Stimulated activated CD8-positive, alpha-beta memory T cell treated with anti-CD3 and anti-CD28 coated beads, Interleukin-4, amount 100 ng/mL, for 1 hour (primary cell): ENCODE measurements at regions not wholly inside any gene's neighbourhood (a gene's known extent, or its start where the extent isn't known, plus 50 kb on each side); places are given as distances from the start of the nearest gene placed in this dataset.
A peak's percentile ranks its signal among the peaks of the same experiment; 100 is the strongest.
"Not testable (repeated sequence)": the region's sequence is repeated elsewhere in the genome, so short reads cannot be mapped to it uniquely, and the experiment has no call there.

Experiments
- DNase-seq, 2 donors: peaks; one replicate each; pipeline ENCODE4 v3.0.0-alpha.2; 2020; ENCODE audit warnings: low read depth in 2 of 2, low spot score in 1 of 2

DNA sequence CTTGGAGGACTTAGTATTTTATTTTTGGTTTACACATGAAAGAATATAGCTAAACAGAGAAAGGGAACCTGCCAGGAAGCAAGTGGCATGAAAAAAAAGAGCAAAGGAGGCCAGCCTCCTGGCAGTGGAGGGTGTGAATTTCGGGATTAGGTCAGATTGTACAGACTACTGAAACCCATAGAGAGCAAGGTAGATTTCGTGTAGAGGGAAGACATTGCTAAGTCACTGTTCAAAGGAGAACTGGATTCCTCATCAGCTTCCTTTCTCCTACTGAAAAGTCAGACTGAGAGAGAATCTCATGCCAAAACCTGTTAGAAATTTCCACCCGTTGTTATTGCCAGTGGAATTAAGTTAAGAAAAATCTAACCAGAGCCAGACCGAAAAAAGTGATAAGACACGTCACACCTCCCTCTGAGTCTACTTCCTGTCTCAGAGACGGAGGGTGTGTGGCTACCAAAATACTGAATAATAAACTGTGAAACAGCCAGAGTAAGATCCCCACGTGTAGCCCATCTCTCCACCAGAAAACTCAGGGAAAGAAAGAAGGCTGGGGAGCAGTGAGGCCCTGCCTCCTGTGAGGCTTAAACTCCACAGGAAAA is 118.8 kb downstream of the SKIDA1 start:
- DNase-seq = peak in 1 of 2 donors; percentile 1

DNA sequence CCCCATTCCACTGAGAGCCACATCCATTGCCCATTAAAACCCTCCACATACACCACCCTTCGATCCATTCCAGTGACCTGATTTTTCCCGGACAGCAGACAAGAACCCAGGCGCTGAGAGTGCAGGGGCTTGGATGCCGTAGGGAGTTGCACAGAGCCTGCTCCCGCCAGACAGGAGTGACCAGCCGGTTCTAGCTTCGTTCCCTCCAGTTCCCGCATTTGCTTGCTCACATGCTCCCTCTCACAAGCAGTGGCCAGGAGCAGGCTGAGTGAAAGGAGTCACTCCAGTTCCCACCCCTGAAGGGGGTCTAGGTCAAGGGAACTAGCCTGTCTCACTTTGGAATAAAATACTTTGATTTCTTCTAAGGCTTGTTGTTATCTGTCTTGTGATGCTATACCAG is 119.5 kb downstream of the SKIDA1 start:
- DNase-seq = no peak

DNA sequence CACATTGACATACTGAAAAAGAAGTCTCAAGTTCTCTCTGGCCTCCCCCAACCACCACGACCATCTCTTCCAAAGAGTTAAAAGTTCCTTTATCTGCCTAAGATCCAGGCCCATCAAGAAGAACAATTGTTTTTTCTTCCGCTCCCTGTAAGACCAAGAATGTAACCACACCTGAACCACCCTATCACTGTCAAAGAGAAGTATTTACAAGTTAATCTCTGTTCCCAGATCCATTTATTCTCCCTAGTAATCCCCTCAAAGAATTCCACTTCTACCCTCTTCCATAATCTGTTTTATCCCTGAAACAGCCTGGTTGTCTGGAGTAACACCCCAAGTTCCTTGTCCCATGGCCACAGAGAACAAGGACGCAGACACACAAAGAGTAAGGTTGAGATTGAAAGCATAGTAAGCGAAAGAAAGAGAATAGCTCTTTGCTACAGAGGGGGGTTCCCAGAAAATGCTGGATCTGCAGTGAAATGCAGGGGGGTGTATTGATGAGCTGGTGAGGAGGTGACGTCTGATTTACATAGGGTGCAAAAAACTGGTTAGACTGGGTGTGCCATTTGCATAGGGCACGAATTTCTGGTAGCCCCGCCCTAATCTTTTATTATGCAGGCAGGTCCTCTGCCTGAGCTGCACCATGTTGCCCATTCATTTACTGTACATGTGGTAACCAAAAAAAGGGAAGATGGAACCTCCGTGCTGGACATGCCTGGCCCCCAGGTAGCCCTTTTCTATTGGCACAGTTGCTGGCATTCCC is 122.0 kb downstream of the SKIDA1 start:
- DNase-seq = no peak

DNA sequence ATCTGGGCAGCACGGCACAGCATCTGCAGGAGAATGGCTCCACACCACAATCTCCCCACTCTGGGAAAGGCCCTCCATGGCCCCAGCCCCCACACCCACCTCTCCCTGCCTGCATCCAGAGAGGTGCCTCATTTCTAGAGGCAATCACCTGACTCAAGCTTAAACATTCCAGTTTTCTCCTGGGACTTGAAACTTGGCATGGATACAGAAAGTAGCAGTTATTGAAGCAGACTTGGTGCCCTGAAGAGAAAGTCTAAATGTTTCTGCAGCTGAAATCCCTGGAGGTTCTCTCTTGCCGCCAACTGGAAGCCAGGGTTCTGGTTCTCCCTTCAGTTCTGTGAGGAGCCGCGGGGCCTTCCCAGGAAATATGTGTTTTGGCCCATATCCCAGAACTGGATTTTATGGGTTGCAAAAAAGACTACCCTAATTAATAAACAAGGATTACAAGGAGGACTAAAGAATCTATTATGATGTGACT is 122.8 kb downstream of the SKIDA1 start:
- DNase-seq = no peak

DNA sequence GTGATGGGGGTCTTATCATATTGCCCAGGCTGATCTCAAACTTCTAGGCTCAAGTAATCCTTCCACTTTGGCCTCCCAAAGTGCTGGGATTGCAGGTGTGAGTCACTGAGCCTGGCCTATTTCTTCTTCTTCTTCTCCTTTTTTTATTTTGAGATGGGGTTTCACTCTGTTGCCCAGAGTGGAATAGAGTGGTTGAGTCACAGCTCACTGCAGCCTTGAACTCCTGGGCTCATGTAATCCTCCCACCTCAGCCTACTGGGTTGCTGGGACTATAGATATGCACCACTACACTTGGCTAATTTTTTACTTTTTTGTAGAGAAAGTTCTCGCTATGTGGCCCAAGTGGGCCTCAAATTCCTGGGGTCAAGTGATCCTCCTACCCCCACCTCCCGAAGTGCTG is 124.3 kb downstream of the SKIDA1 start:
- DNase-seq = no peak

DNA sequence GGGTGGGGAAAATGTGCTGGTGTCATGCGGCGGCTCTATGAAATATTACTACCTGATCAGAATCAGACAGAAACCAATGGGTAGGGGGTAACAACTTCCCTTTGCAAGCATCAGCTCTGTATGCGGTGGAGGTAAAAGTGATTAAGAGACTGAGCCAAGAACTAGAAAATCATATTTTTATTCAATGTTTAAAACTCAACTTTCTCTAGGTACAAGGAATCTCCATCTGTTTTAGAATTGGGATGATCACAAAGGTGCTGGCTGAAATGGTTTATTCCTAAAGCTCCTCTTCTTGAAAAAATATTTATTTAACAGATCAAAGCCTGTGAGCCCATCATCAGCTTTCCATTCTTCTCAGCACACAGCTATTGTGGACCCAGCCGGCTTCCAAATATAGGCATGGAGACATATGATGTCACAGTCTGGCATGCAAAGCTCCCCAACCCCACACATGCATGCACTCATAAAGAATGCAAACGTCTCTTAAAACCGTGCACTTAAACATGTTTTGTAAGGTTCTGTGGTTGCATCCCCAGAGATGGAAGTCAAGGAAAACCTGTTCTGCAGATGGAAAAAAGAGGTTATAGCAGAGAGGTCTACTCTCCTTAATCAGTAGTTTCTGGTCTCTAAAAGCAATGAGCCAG is 126.0 kb downstream of the SKIDA1 start:
- DNase-seq = no peak

DNA sequence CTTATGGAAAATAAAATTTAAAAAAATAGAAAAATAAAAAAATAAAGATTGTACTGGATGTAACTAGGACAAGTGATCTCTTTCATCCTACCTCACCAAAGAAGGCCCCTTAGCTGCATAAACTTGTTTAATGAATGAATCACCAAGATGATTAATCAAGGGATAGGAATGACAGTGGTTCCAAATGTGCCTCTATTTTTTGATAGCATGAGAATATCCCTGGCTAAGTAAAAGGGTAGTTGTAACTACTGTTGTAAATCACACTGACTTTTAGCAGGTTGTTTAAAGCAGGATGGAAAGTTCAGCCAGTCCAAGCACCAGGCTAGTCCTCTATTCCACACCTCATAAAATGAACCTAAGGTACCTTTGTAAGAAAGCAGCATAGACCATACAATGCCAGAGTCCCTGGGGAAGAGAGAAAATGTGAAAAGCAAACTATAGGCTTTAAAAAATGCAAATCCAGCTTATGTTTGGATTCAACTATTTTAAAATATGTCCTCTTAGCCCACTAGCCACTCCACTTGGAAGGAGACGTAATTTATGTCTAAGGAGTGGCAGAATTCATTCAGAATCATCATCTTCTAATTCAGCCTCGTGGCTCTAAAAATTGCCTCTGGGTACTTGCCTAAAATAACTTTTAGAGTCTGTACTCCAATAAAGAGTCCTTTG is 126.8 kb downstream of the SKIDA1 start:
- DNase-seq = no peak

DNA sequence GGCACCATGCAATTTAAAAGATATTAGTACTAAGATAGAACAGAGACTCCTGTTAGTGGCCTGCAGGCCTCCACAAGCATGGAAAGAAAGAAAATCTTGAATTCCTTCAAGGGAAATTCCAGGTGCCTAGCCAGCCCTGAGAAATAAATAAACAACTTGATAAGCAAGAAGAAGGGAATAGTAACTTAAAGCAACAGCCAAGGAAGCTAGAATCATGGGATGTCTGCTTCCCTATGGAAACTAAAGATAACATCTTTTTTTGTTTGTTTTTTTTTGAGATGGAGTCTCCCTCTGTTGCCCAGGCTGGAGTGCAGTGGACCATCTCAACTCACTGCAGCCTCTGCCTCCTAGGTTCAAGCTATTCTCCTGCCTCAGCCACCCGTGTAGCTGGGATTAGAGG is 128.6 kb downstream of the SKIDA1 start:
- DNase-seq = no peak

DNA sequence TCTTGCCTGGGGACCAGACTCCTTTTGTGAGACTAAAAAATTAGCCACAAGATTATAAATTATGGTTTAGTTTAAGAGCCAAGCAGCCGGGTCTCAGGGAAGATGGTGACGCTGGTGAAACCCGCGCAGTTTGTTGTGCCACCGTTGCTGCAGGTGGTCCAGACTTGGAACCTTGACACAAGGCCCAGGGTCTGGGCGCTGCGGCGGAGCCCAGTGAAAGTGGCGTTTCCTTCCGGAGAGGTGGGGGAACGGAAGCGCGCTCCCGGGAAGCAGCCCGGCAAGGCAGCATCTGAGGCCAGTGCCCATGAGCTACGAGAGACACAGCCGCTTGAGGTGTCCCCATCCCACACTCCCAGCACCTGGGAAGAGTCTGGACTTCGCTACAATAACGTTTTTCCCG is 131.6 kb downstream of the SKIDA1 start:
- no peak for DNase-seq

DNA sequence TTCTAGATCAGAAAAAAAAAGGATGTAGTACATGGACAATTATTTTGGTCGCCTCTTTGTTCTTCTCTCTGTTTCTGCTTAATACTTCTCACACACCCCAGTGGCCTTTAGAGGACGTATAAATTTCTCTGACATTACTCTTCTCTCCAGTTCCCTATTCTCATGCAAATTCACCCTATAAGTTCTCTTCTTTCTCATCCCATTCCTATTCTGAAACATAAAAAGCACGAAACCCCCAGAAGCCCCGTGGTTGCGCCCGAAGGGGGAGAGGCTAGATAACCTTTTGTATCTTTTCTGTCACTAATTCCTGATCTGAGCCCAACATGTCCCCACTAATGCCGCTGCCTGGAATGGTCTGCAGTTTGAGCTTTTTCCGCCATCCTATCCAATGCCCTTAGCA is 136.9 kb downstream of the SKIDA1 start:
- DNase-seq = no peak

DNA sequence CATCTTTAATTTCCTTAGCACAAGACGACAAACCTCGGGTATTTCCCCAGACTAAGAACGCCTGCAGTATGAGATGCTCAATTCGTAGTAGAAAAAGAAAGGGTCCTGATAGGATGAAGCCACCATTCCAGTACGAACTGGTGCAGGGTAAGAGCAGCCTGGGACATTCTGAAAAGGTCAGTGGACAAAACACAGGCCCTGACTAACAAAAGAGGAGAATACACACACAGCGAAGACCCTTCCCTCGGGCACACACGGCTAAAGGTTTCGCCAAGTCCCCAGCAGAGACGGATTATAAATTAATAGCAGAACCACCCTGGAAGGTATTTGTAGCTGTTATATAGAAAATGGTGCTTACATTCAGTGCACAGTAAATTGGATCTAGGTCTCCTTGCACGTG is 137.6 kb downstream of the SKIDA1 start:
- DNase-seq = no peak

DNA sequence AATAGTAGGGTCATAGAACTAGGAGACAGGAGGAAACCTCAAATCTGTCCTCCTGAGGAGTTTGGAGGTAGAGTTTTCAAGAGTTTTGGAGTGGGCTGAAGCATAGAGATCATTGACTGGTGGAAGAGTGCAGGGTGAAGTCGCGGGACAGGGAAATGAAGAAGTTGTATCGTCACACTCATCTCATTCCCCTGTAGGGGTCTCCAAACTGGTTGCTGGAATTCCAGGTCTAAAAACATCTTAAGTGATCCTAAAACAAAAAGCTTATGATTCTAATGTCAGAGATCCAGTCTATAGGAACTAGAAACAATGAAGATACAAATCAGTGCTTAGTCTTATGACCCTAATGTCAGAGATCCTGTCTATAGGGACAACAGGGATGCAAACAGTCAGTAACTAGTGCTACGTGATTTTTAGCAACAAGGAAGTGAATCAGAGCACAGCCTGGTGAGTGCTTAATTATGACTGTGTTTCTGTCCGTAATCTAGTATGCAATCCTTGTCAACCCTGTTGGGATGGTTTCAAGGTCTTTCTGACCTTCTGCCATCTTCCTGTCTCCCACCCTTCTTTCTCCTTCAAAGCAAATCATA is 139.4 kb downstream of the SKIDA1 start:
- no peak for DNase-seq

DNA sequence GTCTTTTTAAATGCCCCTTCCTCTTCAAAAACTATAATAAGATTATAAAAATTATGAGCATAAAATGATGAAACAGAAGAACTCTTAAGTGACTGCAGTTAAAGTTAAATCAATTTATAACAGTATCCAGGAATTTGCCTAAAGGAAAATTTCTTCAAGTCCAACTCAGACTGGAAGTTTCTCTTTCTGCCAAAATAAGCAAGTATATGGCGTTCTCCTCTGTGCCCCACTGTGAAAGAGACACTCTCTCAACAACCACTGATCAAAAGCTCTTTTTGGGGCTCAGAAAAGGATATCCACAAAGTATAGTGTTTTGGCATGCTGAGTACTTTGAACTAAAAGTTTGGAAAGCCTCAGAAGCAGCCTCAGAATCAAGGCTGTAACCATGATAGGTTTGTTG is 139.9 kb downstream of the SKIDA1 start:
- DNase-seq = no peak

DNA sequence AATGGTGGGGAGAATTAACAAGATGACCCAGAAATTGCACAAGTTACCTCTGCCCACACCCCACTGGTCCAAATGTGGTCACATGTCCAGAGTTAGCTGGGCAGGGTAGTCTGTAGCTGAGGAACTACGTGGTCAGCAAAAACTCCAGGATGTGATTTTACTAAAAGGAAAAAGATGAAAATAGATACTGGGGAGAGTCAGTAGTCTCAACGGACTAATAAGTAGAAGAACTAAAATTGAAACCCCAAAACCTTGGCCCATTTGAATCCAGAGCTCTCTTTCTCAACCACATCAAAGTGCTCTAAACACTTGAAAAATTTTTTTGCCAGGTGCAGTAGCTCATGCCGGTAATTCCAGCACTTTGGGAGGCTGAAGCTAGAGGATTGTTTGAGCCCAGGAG is 146.3 kb downstream of the SKIDA1 start:
- no peak for DNase-seq

DNA sequence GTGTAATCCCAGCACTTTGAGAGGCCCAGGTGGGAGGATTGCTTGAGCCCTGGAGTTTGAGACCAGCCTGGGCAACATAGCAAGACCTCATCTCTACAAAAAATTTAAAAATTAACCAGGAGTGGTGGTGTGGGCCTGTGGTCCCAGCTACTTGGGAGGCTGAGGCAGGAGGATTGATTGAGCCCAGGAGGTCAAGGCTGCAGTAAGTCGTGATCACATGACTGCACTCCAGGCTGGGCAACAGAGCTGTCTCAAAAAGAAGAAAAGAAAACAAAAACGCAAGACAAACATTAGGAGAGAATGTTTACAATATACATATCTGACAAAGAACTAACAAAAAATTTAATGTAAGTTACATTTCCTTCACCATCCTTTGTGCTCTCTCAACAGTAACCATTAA is 150.2 kb downstream of the SKIDA1 start:
- not testable (repeated sequence) for DNase-seq

DNA sequence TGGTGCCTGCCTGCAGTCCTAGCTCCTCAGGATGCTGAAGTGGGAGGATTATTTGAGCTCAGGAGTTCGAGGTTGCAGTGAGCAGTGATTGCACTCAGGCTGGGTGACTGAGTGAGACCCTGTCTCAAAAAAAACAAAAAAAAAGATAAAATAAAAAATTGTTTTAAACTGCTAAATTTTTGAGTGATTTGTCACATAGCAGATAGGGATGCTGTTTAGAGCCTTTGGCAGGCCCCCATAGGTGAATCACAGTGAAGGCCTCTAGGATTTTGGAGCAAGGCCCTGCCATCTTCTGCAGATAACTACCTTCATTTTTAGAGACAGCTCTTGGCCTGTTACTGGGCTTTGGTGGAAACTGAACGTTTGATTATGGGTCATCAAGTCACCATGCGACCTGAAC is 151.6 kb downstream of the SKIDA1 start:
- DNase-seq = not testable (repeated sequence)

DNA sequence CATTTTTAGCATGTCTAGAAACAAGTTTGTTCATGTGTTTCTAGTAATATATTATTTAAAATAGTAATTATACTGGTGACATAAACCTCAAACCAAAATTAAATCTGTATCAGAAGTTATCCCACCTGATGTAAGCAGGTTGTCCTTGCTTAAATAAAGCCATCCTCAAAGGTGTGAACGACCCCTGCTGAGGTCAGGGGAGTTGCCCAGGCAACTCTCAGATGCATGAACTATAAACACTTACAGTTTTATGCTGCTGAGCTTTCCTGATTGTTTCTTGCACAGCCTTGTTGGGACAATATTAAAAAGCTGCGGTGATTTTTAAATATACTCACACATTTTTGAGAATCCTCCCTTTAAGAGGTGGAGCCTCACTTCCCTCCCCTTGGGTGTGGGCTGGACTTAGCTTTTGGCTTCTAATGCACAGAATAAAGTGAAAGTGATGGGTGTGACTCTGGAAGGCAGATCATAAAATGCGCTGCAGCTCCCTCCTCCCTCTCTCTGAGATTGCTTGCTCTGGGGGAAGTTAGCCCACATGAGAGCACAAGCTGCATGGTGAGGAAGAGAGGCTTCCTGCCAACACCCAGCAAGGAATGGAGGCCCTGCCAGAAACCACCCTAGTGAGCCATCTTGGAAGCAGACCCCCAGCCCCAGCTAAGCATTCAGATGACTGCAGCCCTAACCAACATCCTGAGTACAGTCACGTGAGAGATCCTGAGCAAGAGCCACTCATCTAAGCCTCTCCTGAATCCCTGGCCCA is 152.7 kb downstream of the SKIDA1 start:
- no peak for DNase-seq

DNA sequence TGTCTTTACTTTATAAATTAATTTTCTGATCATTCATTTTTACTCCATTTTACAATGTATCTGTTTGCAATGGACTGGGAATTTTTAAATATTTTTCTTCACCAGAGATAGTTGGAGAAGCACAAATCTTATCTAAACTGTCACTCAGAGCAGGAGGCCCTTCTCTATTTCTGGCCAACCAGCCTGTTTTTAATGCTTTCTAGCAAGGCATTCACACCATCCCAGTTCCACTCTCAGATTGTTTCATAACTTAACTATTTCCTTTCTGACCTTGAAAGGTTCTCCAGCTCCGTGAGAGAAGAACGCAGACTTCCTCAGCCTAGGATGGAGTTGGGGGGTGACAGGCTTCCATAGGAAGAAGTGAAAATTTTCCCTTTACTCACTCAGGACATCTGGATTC is 155.8 kb downstream of the SKIDA1 start:
- no peak for DNase-seq

DNA sequence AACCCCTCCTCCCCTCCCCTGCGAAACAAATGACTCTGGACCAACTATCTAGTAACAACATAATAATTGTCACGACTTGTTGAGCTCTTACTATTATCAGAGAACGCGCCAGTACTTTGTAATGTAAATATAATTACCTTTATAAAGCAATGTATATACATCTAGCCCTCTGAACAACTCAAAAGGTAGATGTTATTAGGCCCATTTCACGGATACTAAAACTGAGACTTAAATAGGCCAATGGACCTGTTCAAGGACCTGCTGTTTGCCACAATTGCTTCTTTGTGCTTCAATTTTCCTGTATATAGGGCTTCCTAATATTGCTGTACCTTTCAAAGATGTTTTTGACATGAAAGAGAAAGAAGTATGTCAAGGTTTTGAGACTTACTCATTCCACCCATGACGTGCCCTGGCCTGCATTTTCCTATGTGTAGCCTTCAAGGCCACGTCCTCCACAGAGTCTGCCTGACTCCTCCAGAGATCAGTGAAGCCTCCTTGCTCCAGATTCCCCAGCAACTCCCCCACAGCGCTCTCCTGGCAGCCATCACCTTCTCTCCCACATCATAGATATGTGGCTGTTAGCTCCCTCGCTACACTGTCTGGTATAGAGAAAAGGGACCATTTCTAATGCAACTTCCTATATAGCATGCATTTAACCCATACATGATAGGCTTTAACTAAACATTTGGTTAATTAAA is 156.6 kb downstream of the SKIDA1 start:
- DNase-seq = no peak

DNA sequence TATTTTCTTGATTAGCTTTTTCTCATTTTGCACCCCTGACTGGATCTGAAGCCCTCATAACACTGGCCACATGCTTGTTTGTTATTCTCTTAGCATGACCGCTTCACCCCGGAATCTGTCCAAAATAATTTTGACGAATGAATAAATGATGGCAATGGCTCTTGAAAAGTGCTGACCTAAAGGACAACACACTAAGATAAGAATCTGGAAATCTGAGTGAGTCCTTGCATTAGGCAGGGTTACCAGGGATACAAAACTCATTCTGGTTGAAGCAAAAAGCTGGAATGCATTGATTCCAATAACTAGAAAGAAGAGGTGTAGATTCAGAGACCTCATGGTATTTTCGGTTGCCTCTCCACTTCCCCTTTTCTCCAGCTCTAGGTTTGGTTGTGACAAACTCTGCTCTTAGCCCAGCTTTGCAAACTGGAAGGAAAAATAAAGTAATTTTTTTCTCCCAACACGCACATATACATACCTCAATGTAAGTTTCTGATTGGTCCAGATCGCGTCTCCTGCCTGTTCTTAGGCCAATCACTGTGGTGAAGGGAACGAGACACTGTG is 157.4 kb downstream of the SKIDA1 start:
- DNase-seq = no peak
